Trophoblast cell (in vitro differentiated cells and primary cell): ENCODE measurements at regions not wholly inside any gene's neighbourhood (a gene's known extent, or its start where the extent isn't known, plus 50 kb on each side); places are given as distances from the start of the nearest gene placed in this dataset.

ENCODE experiments used
- DNase-seq, 2 donors: peaks; one replicate each; pipeline ENCODE4 v3.0.0-alpha.2; 2016
- H2AFZ ChIP-seq: 2 replicates; pipeline ENCODE4 v1.6.1; 2013; ENCODE audit warnings: low read length, moderate library complexity, mild to moderate bottlenecking; ENCODE audit not compliant: insufficient read depth, poor library complexity
- H2AK5ac ChIP-seq: 2 replicates; pipeline ENCODE4 v1.6.1; 2013; ENCODE audit warnings: mild to moderate bottlenecking, low read length
- H2BK120ac ChIP-seq: 2 replicates; pipeline ENCODE4 v1.6.1; 2013; ENCODE audit warnings: low read length, mild to moderate bottlenecking, moderate library complexity; ENCODE audit not compliant: insufficient read depth, poor library complexity
- H2BK12ac ChIP-seq: 2 replicates; pipeline ENCODE4 v1.6.1; 2013; ENCODE audit warnings: mild to moderate bottlenecking, low read length, moderate library complexity
- H2BK5ac ChIP-seq: 2 replicates; pipeline ENCODE4 v1.6.1; 2013; ENCODE audit warnings: low read length, low read depth, moderate library complexity, mild to moderate bottlenecking; ENCODE audit not compliant: poor library complexity
- H3K14ac ChIP-seq: 2 replicates; pipeline ENCODE4 v1.6.1; 2013; ENCODE audit warnings: mild to moderate bottlenecking, low read length
- H3K18ac ChIP-seq: 2 replicates; pipeline ENCODE4 v1.6.1; 2013; ENCODE audit warnings: mild to moderate bottlenecking, low read length
- H3K23ac ChIP-seq: 2 replicates; pipeline ENCODE4 v1.6.1; 2013; ENCODE audit warnings: low read length
- H3K27ac ChIP-seq: 2 replicates; pipeline ENCODE4 v1.5.1; 2013; ENCODE audit warnings: low read depth, mild to moderate bottlenecking, inconsistent platforms, low read length, moderate library complexity
- H3K27me3 ChIP-seq: 2 replicates; pipeline ENCODE4 v1.6.1; 2013; ENCODE audit warnings: inconsistent platforms, mild to moderate bottlenecking, low read length, moderate library complexity; ENCODE audit not compliant: insufficient read depth
- H3K36me3 ChIP-seq, 2 experiments: 1 replicate in 1 of 2; 2 replicates in 1 of 2; pipeline ENCODE4 v1.6.1; 2013; ENCODE audit warnings: low read length in 2 of 2, mild to moderate bottlenecking in 2 of 2, moderate library complexity in 1 of 2; ENCODE audit not compliant: insufficient read depth in 2 of 2, control insufficient read depth in 1 of 2
- H3K4ac ChIP-seq: 2 replicates; pipeline ENCODE4 v1.6.1; 2013; ENCODE audit warnings: low read depth, mild to moderate bottlenecking, low read length, moderate library complexity
- H3K4me1 ChIP-seq, 2 experiments: 1 replicate in 1 of 2; 2 replicates in 1 of 2; pipeline ENCODE4 v1.6.1; 2013; ENCODE audit warnings: low read length in 2 of 2, mild to moderate bottlenecking in 2 of 2, moderate library complexity in 1 of 2; ENCODE audit not compliant: insufficient read depth in 2 of 2, control insufficient read depth in 1 of 2
- H3K4me2 ChIP-seq: 2 replicates; pipeline ENCODE4 v1.6.1; 2013; ENCODE audit warnings: inconsistent platforms, mild to moderate bottlenecking, low read length, moderate library complexity
- H3K4me3 ChIP-seq: 2 replicates; pipeline ENCODE4 v1.5.1; 2013; ENCODE audit warnings: mild to moderate bottlenecking, low read depth, low read length, inconsistent platforms
- H3K79me1 ChIP-seq: one replicate; pipeline ENCODE4 v1.6.1; 2013; ENCODE audit warnings: low read length
- H3K79me2 ChIP-seq: 2 replicates; pipeline ENCODE4 v1.6.1; 2013; ENCODE audit warnings: low read length, mild to moderate bottlenecking; ENCODE audit not compliant: control insufficient read depth, insufficient read depth, poor library complexity
- H3K9ac ChIP-seq: 2 replicates; pipeline ENCODE4 v1.6.1; 2013; ENCODE audit warnings: mild to moderate bottlenecking, low read length
- H3K9me3 ChIP-seq: 2 replicates; pipeline ENCODE4 v1.6.1; 2013; ENCODE audit warnings: low read depth, mild to moderate bottlenecking, control low read depth, inconsistent platforms, low read length; ENCODE audit not compliant: insufficient read depth
- H4K12ac ChIP-seq: 2 replicates; pipeline ENCODE4 v1.6.1; 2013; ENCODE audit warnings: low read depth, mild to moderate bottlenecking, low read length, moderate library complexity
- H4K8ac ChIP-seq: 2 replicates; pipeline ENCODE4 v1.6.1; 2013; ENCODE audit warnings: low read depth, mild to moderate bottlenecking, low read length, moderate library complexity
- H4K91ac ChIP-seq: one replicate; pipeline ENCODE4 v1.6.1; 2013; ENCODE audit warnings: low read depth, mild to moderate bottlenecking, low read length, moderate library complexity
- WGBS: extraction: QIAGEN DNeasy Blood & Tissue Kit; methylation state at CpG from one replicate; pipeline ENCODE4 v1.1.7; 2013; ENCODE audit warnings: missing lambda C conversion rate; ENCODE audit not compliant: insufficient read length, insufficient coverage; ENCODE audit errors: extremely low coverage; 5-methylcytosine and 5-hydroxymethylcytosine counted together

DNA sequence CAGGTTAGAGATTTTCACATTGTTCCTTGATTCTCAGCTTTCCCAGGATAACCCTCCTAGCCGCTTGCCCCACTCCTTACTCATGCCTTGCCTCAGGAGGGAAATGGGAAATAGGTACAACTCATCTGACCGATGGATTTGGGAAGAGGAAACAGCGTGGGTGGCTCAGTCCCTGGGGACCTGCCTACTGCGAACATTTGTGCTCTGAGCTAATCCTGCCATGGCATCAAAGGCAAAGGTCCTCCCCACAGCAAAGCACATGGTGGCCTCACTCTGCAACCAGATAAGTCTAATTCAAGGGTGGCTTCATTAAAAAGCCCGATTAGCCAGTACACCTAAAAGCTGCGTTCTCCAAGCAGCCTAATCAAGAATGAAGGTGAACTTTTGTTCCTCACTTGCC is 82.4 kb upstream of the ADRA1B start:
- no peak overlapping the region for H3K9ac ChIP-seq
- H3K79me1 ChIP-seq, result no peaks in the 10 kb centered on the region
- no peaks in the 10 kb centered on the region for H3K4me1 ChIP-seq
- H3K23ac ChIP-seq, result no peak overlapping the region
- no peak overlapping the region for H4K12ac ChIP-seq
- whole genome bisulfite sequencing, result no CpG with 5 or more reads among the region's 6 CpGs
- DNase-seq, result no peak
- no peak overlapping the region for H2BK12ac ChIP-seq
- H2AK5ac ChIP-seq, result no peak overlapping the region
- no peaks in the 10 kb centered on the region for H3K9me3 ChIP-seq
- no peak overlapping the region for H3K4ac ChIP-seq
- H2BK5ac ChIP-seq, result no peak overlapping the region
- no peak overlapping the region for H2BK120ac ChIP-seq
- no peaks in the 10 kb centered on the region for H3K36me3 ChIP-seq
- no peak overlapping the region for H3K4me3 ChIP-seq
- H4K8ac ChIP-seq, result no peak overlapping the region
- no peak overlapping the region for H3K27ac ChIP-seq
- H4K91ac ChIP-seq, result no peak overlapping the region
- no peaks in the 10 kb centered on the region for H3K27me3 ChIP-seq
- H2AFZ ChIP-seq, result no peak overlapping the region
- no peak overlapping the region for H3K18ac ChIP-seq
- no peak overlapping the region for H3K4me2 ChIP-seq
- H3K79me2 ChIP-seq, result no peaks in the 10 kb centered on the region
- no peak overlapping the region for H3K14ac ChIP-seq

DNA sequence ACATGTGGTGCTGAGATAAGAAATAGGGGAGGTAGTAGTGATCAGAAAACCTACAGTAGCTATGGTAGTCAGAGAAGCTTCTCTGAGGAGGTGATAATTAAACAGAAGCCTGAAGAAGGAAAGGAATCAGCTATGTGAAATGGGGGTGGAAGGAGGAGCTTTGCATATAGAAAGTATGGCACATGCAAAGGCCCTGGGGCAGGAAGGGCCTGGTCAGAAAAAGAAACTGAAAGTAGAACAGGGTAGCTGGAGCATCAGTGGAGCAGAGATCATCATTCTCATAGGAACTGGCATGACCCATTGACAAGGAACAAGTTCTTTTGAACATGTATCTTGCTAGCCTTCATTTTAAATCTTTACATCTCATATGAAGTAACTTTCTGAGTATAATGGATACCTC is 80.7 kb upstream of the ADRA1B start:
- no peak overlapping the region for H4K12ac ChIP-seq
- H3K4me3 ChIP-seq, result no peak overlapping the region
- H3K14ac ChIP-seq, result no peak overlapping the region
- no peak overlapping the region for H3K4ac ChIP-seq
- no peak overlapping the region for H2BK12ac ChIP-seq
- H2BK120ac ChIP-seq, result no peak overlapping the region
- H3K79me1 ChIP-seq, result no peaks in the 10 kb centered on the region
- no peak overlapping the region for H4K8ac ChIP-seq
- H3K18ac ChIP-seq, result no peak overlapping the region
- no peak overlapping the region for H3K4me2 ChIP-seq
- H3K27me3 ChIP-seq, result no peaks in the 10 kb centered on the region
- no peaks in the 10 kb centered on the region for H3K36me3 ChIP-seq
- H3K4me1 ChIP-seq, result no peaks in the 10 kb centered on the region
- no peak overlapping the region for H2AFZ ChIP-seq
- H3K9me3 ChIP-seq, result no peaks in the 10 kb centered on the region
- H3K9ac ChIP-seq, result no peak overlapping the region
- DNase-seq, result no peak
- no peak overlapping the region for H4K91ac ChIP-seq
- H2AK5ac ChIP-seq, result no peak overlapping the region
- H2BK5ac ChIP-seq, result no peak overlapping the region
- H3K79me2 ChIP-seq, result no peaks in the 10 kb centered on the region
- no peak overlapping the region for H3K27ac ChIP-seq
- no peak overlapping the region for H3K23ac ChIP-seq

- no peak overlapping the region for H4K91ac ChIP-seq
- no peaks in the 10 kb centered on the region for H3K4me1 ChIP-seq
- no peak overlapping the region for H2BK120ac ChIP-seq
- no peak overlapping the region for H3K23ac ChIP-seq
- no peak overlapping the region for H3K4me3 ChIP-seq
- H3K18ac ChIP-seq, result no peak overlapping the region
- H3K9ac ChIP-seq, result no peak overlapping the region
- no peaks in the 10 kb centered on the region for H3K79me1 ChIP-seq
- H2AFZ ChIP-seq, result no peak overlapping the region
- no peak overlapping the region for H3K27ac ChIP-seq
- H3K9me3 ChIP-seq, result no peaks in the 10 kb centered on the region
- H3K14ac ChIP-seq, result no peak overlapping the region
- no peak overlapping the region for H4K8ac ChIP-seq
- no peak overlapping the region for H3K4me2 ChIP-seq
- H3K27me3 ChIP-seq, result no peaks in the 10 kb centered on the region
- no peak for DNase-seq
- H4K12ac ChIP-seq, result no peak overlapping the region
- no peak overlapping the region for H2BK12ac ChIP-seq
- H2AK5ac ChIP-seq, result no peak overlapping the region
- H2BK5ac ChIP-seq, result no peak overlapping the region
- H3K36me3 ChIP-seq, result no peaks in the 10 kb centered on the region
- H3K79me2 ChIP-seq, result no peaks in the 10 kb centered on the region
- H3K4ac ChIP-seq, result no peak overlapping the region
Measured at GRCh38 chr5:159836691-159837090, 79.6 kb upstream of the ADRA1B start.

DNA sequence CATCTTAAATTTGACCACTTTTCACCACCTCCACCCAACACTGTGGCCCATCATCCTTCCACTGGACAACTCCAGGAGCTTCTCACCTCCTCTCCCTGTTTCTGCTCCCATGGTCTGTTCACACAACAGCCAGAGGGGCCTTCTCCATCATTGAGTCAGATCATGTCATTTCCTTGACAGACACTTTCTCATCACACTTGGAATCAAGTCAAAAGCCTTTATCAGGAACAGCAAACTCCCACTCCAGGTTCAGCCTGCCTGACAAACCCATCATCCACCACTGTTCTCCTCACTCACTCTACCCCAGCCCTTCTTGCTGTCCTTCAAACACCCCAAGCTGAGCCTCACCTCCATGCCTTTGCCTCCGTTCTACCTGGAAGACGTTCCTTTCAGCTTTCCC is 78.4 kb upstream of the ADRA1B start:
- no peak overlapping the region for H4K91ac ChIP-seq
- H2AK5ac ChIP-seq, result no peak overlapping the region
- H2BK120ac ChIP-seq, result no peak overlapping the region
- H3K36me3 ChIP-seq, result no peaks in the 10 kb centered on the region
- no peak overlapping the region for H2BK5ac ChIP-seq
- H3K79me1 ChIP-seq, result no peaks in the 10 kb centered on the region
- no peak overlapping the region for H3K27ac ChIP-seq
- no peaks in the 10 kb centered on the region for H3K4me1 ChIP-seq
- H4K8ac ChIP-seq, result no peak overlapping the region
- H3K27me3 ChIP-seq, result no peaks in the 10 kb centered on the region
- H2BK12ac ChIP-seq, result no peak overlapping the region
- WGBS, result no CpG with 5 or more reads among the region's 2 CpGs
- no peak overlapping the region for H3K23ac ChIP-seq
- H3K9me3 ChIP-seq, result no peaks in the 10 kb centered on the region
- H3K4ac ChIP-seq, result no peak overlapping the region
- no peak overlapping the region for H3K4me3 ChIP-seq
- H3K18ac ChIP-seq, result no peak overlapping the region
- H4K12ac ChIP-seq, result no peak overlapping the region
- no peak overlapping the region for H2AFZ ChIP-seq
- no peak overlapping the region for H3K9ac ChIP-seq
- no peaks in the 10 kb centered on the region for H3K79me2 ChIP-seq
- H3K4me2 ChIP-seq, result no peak overlapping the region
- DNase-seq, result no peak
- no peak overlapping the region for H3K14ac ChIP-seq
